Spleen (tissue), 11 donors: ENCODE measurements at regions not wholly inside any gene's neighbourhood (a gene's known extent, or its start where the extent isn't known, plus 50 kb on each side); places are given as distances from the start of the nearest gene placed in this dataset.

Experiments used
- DNase-seq: peaks from one replicate; pipeline ENCODE4 v3.0.0-alpha.2; 2020
- H3K27ac ChIP-seq, 8 donors: fragments of 200-600 bp; sonication (generic) in 7 of 8; 1 replicate in 4 of 8; 2 replicates in 4 of 8; pipeline versions ENCODE4 v1.5.0 to v1.8.0; 2016 to 2021; ENCODE audit warnings: inconsistent platforms in 4 of 8, mild to moderate bottlenecking in 4 of 8, moderate library complexity in 1 of 8
- H3K27me3 ChIP-seq, 7 donors: fragments of 200-600 bp; sonication (generic) in 6 of 7; replicated peaks in 1 of 7; 1 replicate in 4 of 7; 2 replicates in 3 of 7; pipeline versions ENCODE4 v1.5.0 to v1.8.0; 2016 to 2021; ENCODE audit warnings: inconsistent platforms in 3 of 7, mild to moderate bottlenecking in 1 of 7
- H3K36me3 ChIP-seq, 6 donors: fragments of 200-600 bp; sonication (generic) in 5 of 6; 1 replicate in 4 of 6; 2 replicates in 2 of 6; pipeline versions ENCODE4 v1.5.0 to v1.8.0; 2016 to 2021; ENCODE audit warnings: inconsistent platforms in 2 of 6
- H3K4me1 ChIP-seq, 6 donors: fragments of 200-600 bp; sonication (generic) in 5 of 6; 1 replicate in 3 of 6; 2 replicates in 3 of 6; pipeline versions ENCODE4 v1.5.0 to v1.8.0; 2016 to 2021; ENCODE audit warnings: inconsistent platforms in 3 of 6
- H3K4me3 ChIP-seq, 8 donors: fragments of 200-600 bp; sonication (generic) in 7 of 8; 1 replicate in 4 of 8; 2 replicates in 4 of 8; pipeline versions ENCODE4 v1.5.0 to v1.8.0; 2016 to 2021; ENCODE audit warnings: inconsistent platforms in 4 of 8, mild to moderate bottlenecking in 4 of 8, moderate library complexity in 2 of 8
- H3K9me3 ChIP-seq, 8 donors: fragments of 200-600 bp; sonication (generic) in 7 of 8; 1 replicate in 4 of 8; 2 replicates in 4 of 8; pipeline versions ENCODE4 v1.5.0 to v1.8.0; 2016 to 2021; ENCODE audit warnings: inconsistent platforms in 4 of 8
- CTCF ChIP-seq, 11 experiments: fragments of 200-600 bp in 7 of 11; fragments of 450-650 bp in 4 of 11; sonication (generic) in 4 of 11; IDR thresholded peaks in 8 of 11; conservative IDR thresholded peaks in 3 of 11; 1 replicate in 7 of 11; 2 replicates in 4 of 11; pipeline versions ENCODE4 v1.4.0 to v1.8.0; 2016 to 2021; ENCODE audit warnings: antibody characterized with exemption in 11 of 11, inconsistent platforms in 4 of 11, mild to moderate bottlenecking in 1 of 11
- POLR2A ChIP-seq, 3 donors: fragments of 450-650 bp; IDR thresholded peaks; one replicate each; pipeline ENCODE4 v1.5.1; 2017; ENCODE audit warnings: antibody characterized with exemption in 3 of 3, mild to moderate bottlenecking in 1 of 3
- POLR2AphosphoS5 ChIP-seq, 3 donors: sonication (generic); formaldehyde crosslinking; IDR thresholded peaks; one replicate each; pipeline ENCODE4 v1.5.1; 2017; ENCODE audit warnings: antibody characterized with exemption in 3 of 3
- WGBS, 5 donors: extraction: QIAGEN DNeasy Blood & Tissue Kit in 3 of 5; methylation state at CpG; one replicate each; pipeline versions ENCODE4 v1.1.5 to v1.1.7; 2013 to 2018; 5-methylcytosine and 5-hydroxymethylcytosine counted together
- intact Hi-C: fragments of 100-400 bp; cut with DNase I; formaldehyde crosslinking; loops from one replicate; pipeline ENCODE4 v1.15.0; 2023; ENCODE audit warnings: low total_unique reads
- donor health status: healthy with polysubstance abuse.
- donor health status: DM: no; HTN: no; CAD: no; lungs with moderate emphysema.
- donor health status: DM: no; HTN: no; CAD: no.
- donor health status: Bipolar disorder and iron deficiency.
- donor health status: healthy.
- donor health status: DM: no; HTN: no; CAD: no.
- donor health status: DM: yes; HTN: yes; CAD: no.

- Histone ChIP-seq H3K27me3 (peaks cover 0 to 7% (median 0%) of the 10 kb centered on the region in 7 donors), H3K36me3 (no peaks in the 10 kb centered on the region), H3K4me1 (no peaks in the 10 kb centered on the region), H3K4me3 (no peak overlapping the region), H3K9me3 (no peaks in the 10 kb centered on the region), H3K27ac (no peak overlapping the region)
- intact Hi-C loops, result no loop called here
- no peak for DNase-seq
- WGBS, 5 donors, result 64 to 90% (median 73%) methylated on average over 2 of the region's 2 CpGs
- TF ChIP-seq POLR2AphosphoS5 (IDR thresholded peaks at IDR 0.05) (no peak), POLR2A (IDR thresholded peaks at IDR 0.05) (no peak)
Observed at GRCh38 chr10:83953589-83953988, 185.7 kb upstream of the GHITM start.

GRCh38 chr10:83954193-83954799 lies 185.0 kb upstream of the GHITM start:
- WGBS, 5 donors, result 33 to 64% (median 54%) methylated on average over 4 of the region's 4 CpGs
- no peaks in the 10 kb centered on the region for H3K36me3 ChIP-seq
- no peak overlapping the region for H3K27ac ChIP-seq
- H3K4me1 ChIP-seq, result no peaks in the 10 kb centered on the region
- H3K9me3 ChIP-seq, result no peaks in the 10 kb centered on the region
- intact Hi-C loops, result no loop called here
- H3K4me3 ChIP-seq, result no peak overlapping the region
- DNase-seq, result no peak
- no peak for TF ChIP-seq CTCF (IDR thresholded peaks at IDR 0.05 in 8 of 11, conservative IDR thresholded peaks at IDR 0.05 in 3 of 11)
- no peak for TF ChIP-seq POLR2A (IDR thresholded peaks at IDR 0.05)
- TF ChIP-seq POLR2AphosphoS5 (IDR thresholded peaks at IDR 0.05), result no peak
- peaks cover 0 to 7% (median 0%) of the 10 kb centered on the region in 7 donors for H3K27me3 ChIP-seq

GRCh38 chr10:83955406-83955805 lies 183.9 kb upstream of the GHITM start:
- H3K4me1 ChIP-seq, result no peaks in the 10 kb centered on the region
- no peaks in the 10 kb centered on the region for H3K36me3 ChIP-seq
- no peak overlapping the region for H3K4me3 ChIP-seq
- H3K27me3 ChIP-seq, result peaks cover 0 to 7% (median 0%) of the 10 kb centered on the region in 7 donors
- no peaks in the 10 kb centered on the region for H3K9me3 ChIP-seq
- DNase-seq, result no peak
- H3K27ac ChIP-seq, result no peak overlapping the region
- TF ChIP-seq CTCF (IDR thresholded peaks at IDR 0.05 in 8 of 11, conservative IDR thresholded peaks at IDR 0.05 in 3 of 11) (no peak), POLR2AphosphoS5 (IDR thresholded peaks at IDR 0.05) (no peak), POLR2A (IDR thresholded peaks at IDR 0.05) (no peak)
- intact Hi-C loops, result no loop called here
- 62 to 93% (median 76%) methylated on average over 2 of the region's 2 CpGs for WGBS, 5 donors

GRCh38 chr10:83957168-83957947 lies 182.0 kb upstream of the GHITM start:
- no peak for DNase-seq
- intact Hi-C loops, result no loop called here
- WGBS, 5 donors, result 78 to 90% (median 81%) methylated on average over 4 of the region's 4 CpGs
- peaks cover 0 to 7% (median 0%) of the 10 kb centered on the region in 7 donors for H3K27me3 ChIP-seq
- no peak overlapping the region for H3K27ac ChIP-seq
- H3K9me3 ChIP-seq, result no peaks in the 10 kb centered on the region
- no peak overlapping the region for H3K4me3 ChIP-seq
- TF ChIP-seq CTCF (IDR thresholded peaks at IDR 0.05 in 8 of 11, conservative IDR thresholded peaks at IDR 0.05 in 3 of 11) (no peak), POLR2AphosphoS5 (IDR thresholded peaks at IDR 0.05) (no peak), POLR2A (IDR thresholded peaks at IDR 0.05) (no peak)
- no peaks in the 10 kb centered on the region for H3K4me1 ChIP-seq
- no peaks in the 10 kb centered on the region for H3K36me3 ChIP-seq
